IMR-90 (cell line): ENCODE measurements at regions not wholly inside any gene's neighbourhood (a gene's known extent, or its start where the extent isn't known, plus 50 kb on each side); places are given as distances from the start of the nearest gene placed in this dataset.

Source experiments
- CEBPB ChIP-seq: IDR thresholded peaks from 2 replicates; pipeline ENCODE4 v1.6.1; 2012; ENCODE audit warnings: low read depth, low read length, improper control_type of control experiment
- MAZ ChIP-seq: IDR thresholded peaks from 2 replicates; pipeline ENCODE4 v1.6.1; 2012; ENCODE audit warnings: low read depth, mild to moderate bottlenecking, low read length, improper control_type of control experiment, moderate library complexity, borderline replicate concordance
- MXI1 ChIP-seq: IDR thresholded peaks from 2 replicates; pipeline ENCODE4 v1.6.1; 2012; ENCODE audit warnings: low read depth, mild to moderate bottlenecking, low read length, moderate library complexity, borderline replicate concordance
- POLR2A ChIP-seq: IDR thresholded peaks from 2 replicates; pipeline ENCODE4 v1.6.1; 2012; ENCODE audit warnings: mild to moderate bottlenecking, low read depth, low read length
- RAD21 ChIP-seq: IDR thresholded peaks from 2 replicates; pipeline ENCODE4 v1.6.1; 2012; ENCODE audit warnings: low read length, improper control_type of control experiment
- RFX5 ChIP-seq: IDR thresholded peaks from 2 replicates; pipeline ENCODE4 v1.8.0; 2012; ENCODE audit warnings: low read depth, mild to moderate bottlenecking, low read length, moderate library complexity
- TF ChIP-seq, protein P1 (sequence below): conservative IDR thresholded peaks from 2 replicates; pipeline ENCODE4 v1.5.1; 2012; ENCODE audit warnings: mild to moderate bottlenecking, low read depth, low read length, improper control_type of control experiment

DNA sequence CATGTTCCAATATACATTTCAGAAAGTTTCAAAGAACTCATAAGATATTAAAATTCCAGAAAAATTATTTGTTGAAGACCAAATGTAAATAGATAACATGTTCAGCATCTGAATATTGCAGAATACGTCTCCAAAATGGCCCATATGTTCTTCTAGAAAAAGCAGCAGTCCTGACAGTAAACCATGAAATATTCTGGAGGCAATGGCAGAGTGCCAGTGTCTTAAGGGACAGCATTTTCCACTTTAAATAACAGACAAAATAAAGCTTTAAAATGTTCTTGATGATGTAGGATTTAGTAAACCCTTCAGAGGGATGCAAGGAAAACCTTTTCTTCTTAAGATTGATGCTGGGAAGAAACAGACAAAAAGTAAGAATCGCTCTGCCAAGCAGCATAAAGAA is 721.0 kb downstream of the NR2F1-AS1 start:
- TF ChIP-seq, protein P1, sequence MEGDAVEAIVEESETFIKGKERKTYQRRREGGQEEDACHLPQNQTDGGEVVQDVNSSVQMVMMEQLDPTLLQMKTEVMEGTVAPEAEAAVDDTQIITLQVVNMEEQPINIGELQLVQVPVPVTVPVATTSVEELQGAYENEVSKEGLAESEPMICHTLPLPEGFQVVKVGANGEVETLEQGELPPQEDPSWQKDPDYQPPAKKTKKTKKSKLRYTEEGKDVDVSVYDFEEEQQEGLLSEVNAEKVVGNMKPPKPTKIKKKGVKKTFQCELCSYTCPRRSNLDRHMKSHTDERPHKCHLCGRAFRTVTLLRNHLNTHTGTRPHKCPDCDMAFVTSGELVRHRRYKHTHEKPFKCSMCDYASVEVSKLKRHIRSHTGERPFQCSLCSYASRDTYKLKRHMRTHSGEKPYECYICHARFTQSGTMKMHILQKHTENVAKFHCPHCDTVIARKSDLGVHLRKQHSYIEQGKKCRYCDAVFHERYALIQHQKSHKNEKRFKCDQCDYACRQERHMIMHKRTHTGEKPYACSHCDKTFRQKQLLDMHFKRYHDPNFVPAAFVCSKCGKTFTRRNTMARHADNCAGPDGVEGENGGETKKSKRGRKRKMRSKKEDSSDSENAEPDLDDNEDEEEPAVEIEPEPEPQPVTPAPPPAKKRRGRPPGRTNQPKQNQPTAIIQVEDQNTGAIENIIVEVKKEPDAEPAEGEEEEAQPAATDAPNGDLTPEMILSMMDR: no peak
- TF ChIP-seq MXI1 (no peak), RAD21 (no peak), RFX5 (no peak), CEBPB (no peak), POLR2A (no peak), MAZ (no peak)
